NB4 (cell line): ENCODE measurements at regions not wholly inside any gene's neighbourhood (a gene's known extent, or its start where the extent isn't known, plus 50 kb on each side); places are given as distances from the start of the nearest gene placed in this dataset.
A peak's percentile ranks its signal among the peaks of the same experiment; 100 is the strongest.

Source experiments
- DNase-seq: peaks from one replicate; pipeline ENCODE4 v3.0.0; 2010; ENCODE audit warnings: low read depth
- H3K4me3 ChIP-seq: one replicate; pipeline ENCODE4 v1.5.1; 2011; ENCODE audit warnings: mild to moderate bottlenecking, low read depth, low read length, moderate library complexity
- MYC ChIP-seq: IDR thresholded peaks from 2 replicates; pipeline ENCODE4 v1.6.1; 2011; ENCODE audit warnings: low read depth, low read length
- POLR2A ChIP-seq: IDR thresholded peaks from 2 replicates; pipeline ENCODE4 v1.6.1; 2011; ENCODE audit warnings: mild to moderate bottlenecking; ENCODE audit not compliant: insufficient read length; ENCODE audit errors: extremely low read depth
- TF ChIP-seq, protein P1 (sequence below): IDR thresholded peaks from 2 replicates; pipeline ENCODE4 v1.6.1; 2011; ENCODE audit warnings: low read depth, low read length
- TF ChIP-seq, protein P2 (sequence below): IDR thresholded peaks from one replicate; pipeline ENCODE4 v1.5.1; 2012; ENCODE audit warnings: low read depth, low read length

DNA sequence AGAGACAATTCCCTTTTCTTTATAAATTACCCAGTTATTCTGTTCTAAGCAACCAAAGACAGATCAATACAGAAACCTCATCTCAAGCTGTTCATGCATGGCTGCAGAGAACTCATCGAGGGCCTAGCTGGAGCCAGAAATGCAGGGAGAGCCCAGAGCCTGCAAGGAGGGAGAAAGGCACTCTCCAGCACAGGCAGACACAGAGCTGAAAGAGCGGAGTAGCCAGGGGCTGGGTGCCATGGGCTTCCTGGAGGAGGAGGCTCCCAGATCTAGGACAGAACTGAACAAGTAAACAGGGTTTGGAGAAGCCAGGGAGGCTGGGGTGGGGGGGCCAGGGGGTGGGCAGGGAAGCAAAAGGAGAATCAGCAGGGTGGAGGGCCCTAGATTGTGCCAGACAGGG lies 144.2 kb upstream of the ZNF507 start:
- H3K4me3 ChIP-seq: no peak overlapping the region
- DNase-seq: no peak
- TF ChIP-seq POLR2A: no peak
- TF ChIP-seq, protein P1, sequence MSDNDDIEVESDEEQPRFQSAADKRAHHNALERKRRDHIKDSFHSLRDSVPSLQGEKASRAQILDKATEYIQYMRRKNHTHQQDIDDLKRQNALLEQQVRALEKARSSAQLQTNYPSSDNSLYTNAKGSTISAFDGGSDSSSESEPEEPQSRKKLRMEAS: no peak

DNA sequence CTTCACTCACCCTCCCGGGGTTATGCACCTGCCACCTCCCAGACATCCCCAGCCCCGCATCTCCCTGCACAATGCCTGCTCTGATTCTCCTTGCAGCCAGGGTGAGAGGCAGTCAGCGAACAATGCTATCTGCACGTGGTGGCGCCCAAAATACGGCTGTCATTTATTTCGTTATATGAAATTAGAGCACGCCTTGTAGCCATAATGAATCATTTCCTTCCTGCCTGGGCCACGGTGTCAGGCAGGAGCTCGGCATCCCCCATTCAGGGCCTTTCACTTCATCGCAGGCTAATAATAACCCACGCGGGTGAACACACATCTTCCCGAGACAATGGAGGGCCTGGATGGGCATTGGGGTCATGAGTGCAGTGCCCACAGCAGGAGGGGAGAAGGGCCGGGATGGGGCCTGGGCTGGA lies 143.8 kb upstream of the ZNF507 start:
- TF ChIP-seq POLR2A (no peak), MYC (peak; percentile 60)
- TF ChIP-seq, protein P1: peak; percentile 86
- TF ChIP-seq, protein P2, sequence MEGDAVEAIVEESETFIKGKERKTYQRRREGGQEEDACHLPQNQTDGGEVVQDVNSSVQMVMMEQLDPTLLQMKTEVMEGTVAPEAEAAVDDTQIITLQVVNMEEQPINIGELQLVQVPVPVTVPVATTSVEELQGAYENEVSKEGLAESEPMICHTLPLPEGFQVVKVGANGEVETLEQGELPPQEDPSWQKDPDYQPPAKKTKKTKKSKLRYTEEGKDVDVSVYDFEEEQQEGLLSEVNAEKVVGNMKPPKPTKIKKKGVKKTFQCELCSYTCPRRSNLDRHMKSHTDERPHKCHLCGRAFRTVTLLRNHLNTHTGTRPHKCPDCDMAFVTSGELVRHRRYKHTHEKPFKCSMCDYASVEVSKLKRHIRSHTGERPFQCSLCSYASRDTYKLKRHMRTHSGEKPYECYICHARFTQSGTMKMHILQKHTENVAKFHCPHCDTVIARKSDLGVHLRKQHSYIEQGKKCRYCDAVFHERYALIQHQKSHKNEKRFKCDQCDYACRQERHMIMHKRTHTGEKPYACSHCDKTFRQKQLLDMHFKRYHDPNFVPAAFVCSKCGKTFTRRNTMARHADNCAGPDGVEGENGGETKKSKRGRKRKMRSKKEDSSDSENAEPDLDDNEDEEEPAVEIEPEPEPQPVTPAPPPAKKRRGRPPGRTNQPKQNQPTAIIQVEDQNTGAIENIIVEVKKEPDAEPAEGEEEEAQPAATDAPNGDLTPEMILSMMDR: no peak
- peak; percentile 54 for DNase-seq
- H3K4me3 ChIP-seq: no peak overlapping the region

DNA sequence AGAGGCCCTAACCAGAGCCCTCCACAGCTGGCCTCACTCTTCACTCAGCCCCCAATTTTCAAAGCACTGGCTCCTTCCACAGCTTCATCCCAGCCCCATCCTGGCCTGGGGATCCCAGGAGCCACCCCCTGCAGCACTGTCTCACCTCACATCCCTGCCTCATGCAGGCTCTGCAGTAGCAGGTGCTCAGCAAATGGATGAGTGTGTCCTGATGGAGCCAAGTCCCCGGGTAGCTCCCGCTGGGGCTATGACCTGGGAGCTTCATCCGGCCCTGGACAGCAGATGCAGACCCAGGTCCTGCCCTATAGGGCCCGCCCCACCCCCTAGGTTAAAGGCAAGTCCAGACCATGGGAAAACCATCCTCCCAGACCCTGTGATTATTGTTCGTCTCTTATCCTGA lies 143.2 kb upstream of the ZNF507 start:
- no peak overlapping the region for H3K4me3 ChIP-seq
- TF ChIP-seq, protein P2: no peak
- TF ChIP-seq MYC (no peak), POLR2A (no peak)
- TF ChIP-seq, protein P1: no peak
- no peak for DNase-seq

DNA sequence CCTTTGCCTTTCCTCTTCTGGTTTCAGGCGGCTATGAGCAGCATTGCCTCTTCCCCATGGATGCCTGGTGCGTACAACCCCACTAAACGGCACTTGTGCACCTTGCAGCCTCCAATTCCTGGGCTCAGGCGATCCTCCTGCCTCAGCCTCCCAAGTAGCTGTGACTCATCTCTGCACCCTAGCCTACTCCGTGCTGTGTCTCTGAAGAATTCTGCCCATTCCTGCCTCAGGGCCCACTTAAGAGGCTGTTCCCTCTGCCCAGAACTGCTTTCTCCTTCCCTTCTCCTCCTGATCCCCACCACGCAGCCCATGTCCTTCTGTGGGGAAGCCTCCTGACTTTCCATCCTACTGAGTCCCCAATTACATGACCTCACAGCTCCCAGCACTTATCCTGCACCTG lies 142.2 kb upstream of the ZNF507 start:
- no peak for TF ChIP-seq POLR2A
- no peak for TF ChIP-seq MYC
- TF ChIP-seq, protein P1: no peak
- TF ChIP-seq, protein P2: no peak
- no peak for DNase-seq
- H3K4me3 ChIP-seq: no peak overlapping the region

DNA sequence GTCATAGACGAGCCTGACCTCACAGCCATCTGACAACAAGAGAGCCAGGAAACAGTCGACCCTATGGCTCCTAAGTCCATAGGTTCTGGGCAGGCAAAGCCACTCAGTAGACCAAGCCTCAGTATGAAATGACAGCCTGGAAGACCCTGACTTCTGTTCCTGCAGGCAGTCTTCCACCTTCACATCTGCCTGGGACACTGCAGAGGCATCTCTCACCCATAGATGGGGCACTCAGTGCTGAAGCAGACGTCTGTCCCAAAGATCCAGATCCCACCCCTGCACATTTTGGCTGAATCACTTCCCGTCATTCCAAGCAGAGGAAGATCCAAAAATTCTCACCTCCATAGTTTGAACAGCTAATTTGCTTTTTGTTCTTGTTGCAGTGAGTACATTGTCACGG lies 139.3 kb upstream of the ZNF507 start:
- no peak overlapping the region for H3K4me3 ChIP-seq
- TF ChIP-seq MYC: no peak
- TF ChIP-seq, protein P1: no peak
- TF ChIP-seq, protein P2: no peak
- no peak for TF ChIP-seq POLR2A
- DNase-seq: no peak

DNA sequence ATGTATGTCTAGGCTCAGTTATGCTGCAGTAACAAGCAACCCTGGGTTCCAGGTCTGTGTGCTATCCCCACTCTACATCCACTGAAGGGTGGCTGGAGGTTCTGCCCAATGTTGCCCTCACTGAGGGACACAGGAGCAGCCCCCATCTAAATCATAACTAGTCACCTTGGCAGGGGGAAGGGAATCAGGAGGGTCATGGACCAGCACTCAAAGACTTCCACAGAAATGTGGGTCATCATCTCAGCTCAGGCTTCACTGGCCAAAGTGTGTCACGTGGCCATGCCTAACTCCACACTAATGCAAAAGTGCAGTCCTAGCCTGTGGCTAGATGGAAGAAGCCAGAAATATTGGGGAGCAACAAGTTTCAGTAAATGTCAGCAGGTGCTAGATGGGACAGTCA lies 137.3 kb upstream of the ZNF507 start:
- TF ChIP-seq, protein P1: no peak
- TF ChIP-seq, protein P2: no peak
- TF ChIP-seq POLR2A (no peak), MYC (no peak)
- no peak overlapping the region for H3K4me3 ChIP-seq
- no peak for DNase-seq
